ENCODE measurements at regions not wholly inside any gene's neighbourhood (a gene's known extent, or its start where the extent isn't known, plus 50 kb on each side); places are given as distances from the start of the nearest gene placed in this dataset.

GRCh38 chr1:218646288-218646687, 301.2 kb downstream of the TGFB2 start:
- TF ChIP-seq, protein P1, sequence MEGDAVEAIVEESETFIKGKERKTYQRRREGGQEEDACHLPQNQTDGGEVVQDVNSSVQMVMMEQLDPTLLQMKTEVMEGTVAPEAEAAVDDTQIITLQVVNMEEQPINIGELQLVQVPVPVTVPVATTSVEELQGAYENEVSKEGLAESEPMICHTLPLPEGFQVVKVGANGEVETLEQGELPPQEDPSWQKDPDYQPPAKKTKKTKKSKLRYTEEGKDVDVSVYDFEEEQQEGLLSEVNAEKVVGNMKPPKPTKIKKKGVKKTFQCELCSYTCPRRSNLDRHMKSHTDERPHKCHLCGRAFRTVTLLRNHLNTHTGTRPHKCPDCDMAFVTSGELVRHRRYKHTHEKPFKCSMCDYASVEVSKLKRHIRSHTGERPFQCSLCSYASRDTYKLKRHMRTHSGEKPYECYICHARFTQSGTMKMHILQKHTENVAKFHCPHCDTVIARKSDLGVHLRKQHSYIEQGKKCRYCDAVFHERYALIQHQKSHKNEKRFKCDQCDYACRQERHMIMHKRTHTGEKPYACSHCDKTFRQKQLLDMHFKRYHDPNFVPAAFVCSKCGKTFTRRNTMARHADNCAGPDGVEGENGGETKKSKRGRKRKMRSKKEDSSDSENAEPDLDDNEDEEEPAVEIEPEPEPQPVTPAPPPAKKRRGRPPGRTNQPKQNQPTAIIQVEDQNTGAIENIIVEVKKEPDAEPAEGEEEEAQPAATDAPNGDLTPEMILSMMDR (IDR thresholded peaks at IDR 0.05; ENCODE audit: control extremely low read depth in 1 of 3, insufficient read depth in 1 of 3, low read depth in 1 of 3, low read length in 3 of 3), result no peak
- no peak for TF ChIP-seq JUN (IDR thresholded peaks at IDR 0.05; ENCODE audit: low read depth, low read length)
